NCI-H2196 (cell line): ENCODE measurements at regions not wholly inside any gene's neighbourhood (a gene's known extent, or its start where the extent isn't known, plus 50 kb on each side); places are given as distances from the start of the nearest gene placed in this dataset.

Source experiments
- DNase-seq: peaks from one replicate; lab custom pipeline; 2025; ENCODE audit not compliant: unreplicated experiment; lab: John Stamatoyannopoulos, UW

- DNase-seq = no peak
Observed at GRCh38 chr3:117234331-117234730, 524.8 kb downstream of the TUSC7 start.

- no peak for DNase-seq
Observed at GRCh38 chr3:117235304-117235703, 525.7 kb downstream of the TUSC7 start.

GRCh38 chr3:117238806-117239205 is 529.2 kb downstream of the TUSC7 start:
- peak; percentile 77 for DNase-seq

DNA sequence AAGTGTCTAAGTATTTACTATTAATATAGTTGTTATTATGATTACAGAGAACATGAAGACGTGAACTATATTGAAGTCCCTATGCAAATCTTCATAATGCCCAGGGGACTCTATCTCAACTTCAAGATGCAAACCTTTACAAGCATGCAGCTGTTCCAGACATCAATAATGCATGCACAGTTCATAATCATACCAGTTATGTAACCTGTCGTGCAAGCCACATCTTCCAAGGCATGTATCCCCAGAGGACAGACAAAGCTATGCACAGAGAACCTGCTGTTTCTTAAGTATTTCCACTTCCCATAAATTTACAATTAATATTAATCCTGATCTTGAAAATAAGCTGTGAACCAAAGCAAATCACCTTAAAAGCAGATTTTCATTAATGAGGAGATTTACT is 534.1 kb downstream of the TUSC7 start:
- no peak for DNase-seq

DNA sequence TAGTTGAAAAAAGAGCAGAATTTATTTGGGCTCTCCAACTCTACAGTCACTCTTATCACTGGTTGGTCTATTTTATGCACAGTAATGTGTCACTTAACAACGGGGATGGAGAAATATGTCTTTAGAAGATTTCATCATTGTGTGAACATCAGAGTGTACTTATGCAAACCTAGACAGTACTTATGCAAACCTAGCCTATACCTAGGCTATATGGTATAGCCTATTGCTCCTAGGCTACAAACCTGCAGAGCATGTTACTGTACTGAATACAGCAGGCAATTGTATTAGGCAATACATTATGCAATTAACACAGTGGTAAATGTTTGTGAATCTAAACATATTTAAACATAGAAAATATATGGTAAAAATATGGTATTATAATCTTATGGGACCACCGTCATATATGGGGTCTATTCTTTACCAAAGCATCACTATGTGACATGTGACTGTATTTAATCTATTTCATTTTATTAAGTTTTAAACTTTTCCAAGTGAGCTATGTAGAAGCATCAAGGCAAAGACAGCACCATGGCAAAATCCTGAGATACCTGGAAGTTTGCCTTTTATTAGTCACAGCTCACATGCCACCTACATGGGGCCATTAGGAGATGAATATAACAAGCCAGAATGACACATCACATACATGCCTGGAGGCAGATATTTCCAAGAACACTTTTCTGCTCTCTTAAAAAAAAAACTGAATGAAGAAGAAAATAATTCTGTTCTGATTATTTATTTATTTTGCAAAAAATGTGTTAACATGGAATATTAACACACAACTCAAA is 537.4 kb downstream of the TUSC7 start:
- DNase-seq = no peak

GRCh38 chr3:117248153-117248552 is 538.6 kb downstream of the TUSC7 start:
- DNase-seq = no peak

- no peak for DNase-seq
Observed at GRCh38 chr3:117252208-117252607, 542.6 kb downstream of the TUSC7 start.

GRCh38 chr3:117252651-117253050 is 543.1 kb downstream of the TUSC7 start:
- no peak for DNase-seq

GRCh38 chr3:117253636-117254035 is 544.1 kb downstream of the TUSC7 start:
- DNase-seq = no peak

DNA sequence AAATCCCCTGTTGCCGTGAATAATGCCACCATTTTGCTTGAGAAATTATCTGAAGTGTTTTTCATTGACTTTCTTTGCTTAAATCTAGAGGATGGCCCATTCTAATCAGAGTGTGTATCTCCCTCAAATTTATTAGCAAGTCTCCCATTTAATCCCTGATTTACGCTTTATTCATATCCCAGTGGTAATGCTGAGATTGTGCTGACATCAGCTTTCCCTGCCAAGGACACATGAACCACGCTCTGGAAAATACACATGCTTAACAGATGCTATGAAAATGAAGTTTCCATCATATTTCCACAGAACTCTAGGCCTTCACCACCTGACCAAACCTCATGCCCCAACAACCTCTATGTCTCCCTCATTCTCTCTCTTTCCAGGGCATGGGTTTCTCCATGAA is 545.4 kb downstream of the TUSC7 start:
- DNase-seq = no peak

DNA sequence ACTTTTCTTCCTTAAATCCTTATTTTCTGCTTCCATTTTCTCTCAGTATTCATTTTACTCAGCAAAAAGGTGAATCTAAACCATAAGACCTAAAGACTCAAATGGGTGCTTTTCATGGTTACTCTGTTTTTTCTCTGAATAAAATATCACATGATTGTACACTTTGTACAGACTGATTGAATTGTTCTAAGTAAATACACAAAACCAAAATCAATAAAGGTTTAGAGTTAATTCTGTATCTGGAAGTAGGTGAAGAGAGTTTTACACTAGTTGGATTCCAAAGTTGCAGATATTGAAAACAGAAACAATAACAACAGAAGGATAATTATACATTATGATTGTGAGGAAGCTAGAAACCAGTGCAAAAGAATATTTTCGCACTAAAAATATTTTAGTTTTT is 546.2 kb downstream of the TUSC7 start:
- DNase-seq = no peak

DNA sequence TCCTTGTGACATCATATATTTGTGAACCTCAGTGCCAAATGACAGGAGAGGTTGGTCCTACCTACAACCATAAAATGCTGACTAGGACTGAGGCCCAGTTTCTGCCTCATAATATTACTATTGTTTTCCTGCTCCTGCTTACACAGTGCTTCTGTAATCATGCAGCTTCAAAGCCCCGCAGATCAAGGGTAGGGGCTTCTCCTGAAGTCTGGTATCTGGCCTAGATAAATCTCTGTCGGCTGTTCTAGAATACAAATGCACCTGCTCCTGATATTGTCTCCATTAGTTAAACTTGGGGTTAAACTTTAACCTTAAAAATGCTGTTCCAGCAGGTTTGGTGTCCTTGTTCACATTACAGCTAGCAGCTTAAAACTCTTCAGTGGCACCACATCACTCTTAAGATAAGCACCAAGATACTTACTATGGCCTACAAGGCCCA is 552.4 kb downstream of the TUSC7 start:
- DNase-seq = peak; percentile 19

DNA sequence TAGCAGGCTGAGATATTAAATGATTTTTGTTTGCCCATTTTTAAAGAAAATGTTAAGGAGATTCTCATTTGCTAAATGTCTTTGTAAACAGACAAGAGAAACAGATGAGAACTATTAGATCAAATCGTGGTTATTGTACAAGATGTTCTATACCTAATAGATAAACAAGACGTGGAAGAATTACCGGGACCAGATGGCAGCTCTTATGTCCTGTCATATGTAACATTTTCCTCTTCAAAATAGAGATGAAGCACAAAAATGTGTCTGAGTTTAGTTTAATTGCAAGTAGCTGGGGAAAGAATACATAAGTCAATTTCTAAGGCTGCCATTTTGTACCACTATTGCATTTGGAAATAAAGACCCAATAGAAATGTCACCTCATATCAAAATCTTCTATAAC is 553.7 kb downstream of the TUSC7 start:
- DNase-seq = no peak

- no peak for DNase-seq
Observed at GRCh38 chr3:117263745-117264144, 554.2 kb downstream of the TUSC7 start.

DNA sequence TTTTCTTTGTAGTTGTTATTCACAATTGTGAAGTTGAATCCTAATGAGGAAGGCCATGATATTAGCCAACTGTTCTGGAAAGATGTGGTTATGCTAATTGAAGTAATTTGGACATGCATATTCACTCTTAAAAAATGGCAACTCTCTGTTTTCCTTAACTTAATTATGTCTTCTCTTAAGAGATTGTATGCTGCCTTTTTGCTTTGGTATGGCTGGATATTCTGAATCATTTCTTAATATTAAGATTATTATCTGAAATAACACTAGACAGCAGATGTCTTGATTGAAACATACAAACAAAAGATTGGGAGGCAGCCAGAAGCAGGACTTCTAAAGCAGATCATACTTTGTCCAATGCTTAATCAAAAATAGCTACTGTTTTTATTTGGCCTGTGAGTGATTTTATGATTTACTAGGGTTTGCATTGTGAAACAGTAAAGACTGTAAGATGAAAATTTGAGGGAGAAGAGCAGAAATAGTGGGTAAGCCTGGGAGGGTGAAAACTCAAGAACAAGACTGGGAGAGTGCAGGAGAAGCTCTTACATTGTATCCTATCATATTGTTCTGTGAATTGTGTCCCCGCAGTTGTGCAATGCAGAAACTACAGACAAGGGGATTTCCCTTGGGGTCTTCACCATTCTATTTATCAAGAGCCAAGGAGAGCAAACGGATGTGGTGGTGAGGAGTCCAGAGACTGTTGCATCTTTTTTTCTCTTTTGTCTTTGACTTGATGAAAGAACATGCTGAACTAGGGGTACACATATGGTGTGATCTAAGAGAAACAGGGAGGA is 554.8 kb downstream of the TUSC7 start:
- no peak for DNase-seq

DNA sequence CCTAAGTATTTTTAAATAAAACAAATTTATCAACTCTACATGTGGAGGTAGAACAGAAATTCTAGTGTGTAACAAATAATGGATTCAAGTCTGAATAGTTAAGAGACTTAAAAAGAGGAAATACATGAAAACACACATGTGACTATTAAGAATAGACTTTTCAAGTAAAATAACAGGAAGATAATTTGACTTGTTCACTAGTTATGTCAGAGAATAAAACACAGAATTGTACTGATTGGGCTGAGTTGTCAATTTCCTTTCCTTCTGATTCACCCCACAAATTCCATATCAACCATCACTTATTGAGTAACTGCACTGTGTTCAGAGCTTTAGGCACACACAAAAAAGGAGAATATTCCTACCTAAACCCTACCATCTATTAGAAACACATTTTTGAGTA is 557.2 kb downstream of the TUSC7 start:
- DNase-seq = no peak

DNA sequence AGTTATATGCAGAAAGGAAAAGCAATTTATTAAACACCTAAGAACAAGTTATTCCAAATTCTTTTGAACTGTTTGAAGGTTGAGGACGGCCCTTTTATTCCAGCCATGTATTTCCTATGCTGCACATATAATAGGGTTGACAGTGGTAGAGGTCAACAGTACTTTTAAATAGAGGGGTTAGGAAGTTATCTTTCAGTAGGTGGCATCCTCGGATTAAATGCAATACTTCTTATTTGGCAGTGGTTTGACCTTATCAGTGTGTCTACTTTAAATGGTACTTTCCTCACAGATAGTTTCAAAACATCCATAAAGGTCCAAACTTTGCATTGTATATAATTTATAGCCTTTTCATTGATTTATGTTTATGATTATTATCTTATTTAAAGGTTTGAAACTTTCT is 558.7 kb downstream of the TUSC7 start:
- no peak for DNase-seq

- DNase-seq = no peak
Observed at GRCh38 chr3:117272274-117272673, 562.7 kb downstream of the TUSC7 start.

DNA sequence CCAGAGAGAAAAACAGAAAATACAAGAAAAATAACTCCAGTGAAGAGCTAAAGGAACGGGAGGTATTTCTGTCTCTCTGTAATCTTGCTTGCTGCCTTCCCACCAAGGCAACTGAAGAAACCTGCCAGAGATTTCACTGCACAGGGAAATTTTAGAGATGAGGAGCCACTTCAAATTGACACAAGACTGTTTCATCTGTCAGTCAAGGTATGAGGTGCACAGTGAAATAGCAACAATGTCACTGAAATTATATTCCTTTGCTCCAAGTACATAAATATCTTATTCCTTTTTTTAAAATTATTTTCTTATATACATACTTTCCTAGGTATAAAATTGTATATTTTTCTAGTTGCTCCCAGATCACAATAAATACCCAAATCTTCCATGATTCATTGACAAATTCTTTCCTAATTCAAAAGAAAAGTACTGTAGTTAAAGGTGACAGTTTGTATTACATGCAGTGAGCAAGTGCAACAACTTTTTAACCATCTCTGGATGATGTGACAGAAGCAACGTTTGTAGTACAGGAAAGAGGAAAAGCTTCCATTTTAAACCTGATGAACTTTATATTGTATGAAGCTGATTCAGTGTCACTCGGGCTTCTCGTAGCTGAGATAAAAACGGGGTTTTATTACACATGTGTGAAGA is 563.4 kb downstream of the TUSC7 start:
- DNase-seq = no peak

- DNase-seq = no peak
Observed at GRCh38 chr3:117277816-117278215, 568.2 kb downstream of the TUSC7 start.

DNA sequence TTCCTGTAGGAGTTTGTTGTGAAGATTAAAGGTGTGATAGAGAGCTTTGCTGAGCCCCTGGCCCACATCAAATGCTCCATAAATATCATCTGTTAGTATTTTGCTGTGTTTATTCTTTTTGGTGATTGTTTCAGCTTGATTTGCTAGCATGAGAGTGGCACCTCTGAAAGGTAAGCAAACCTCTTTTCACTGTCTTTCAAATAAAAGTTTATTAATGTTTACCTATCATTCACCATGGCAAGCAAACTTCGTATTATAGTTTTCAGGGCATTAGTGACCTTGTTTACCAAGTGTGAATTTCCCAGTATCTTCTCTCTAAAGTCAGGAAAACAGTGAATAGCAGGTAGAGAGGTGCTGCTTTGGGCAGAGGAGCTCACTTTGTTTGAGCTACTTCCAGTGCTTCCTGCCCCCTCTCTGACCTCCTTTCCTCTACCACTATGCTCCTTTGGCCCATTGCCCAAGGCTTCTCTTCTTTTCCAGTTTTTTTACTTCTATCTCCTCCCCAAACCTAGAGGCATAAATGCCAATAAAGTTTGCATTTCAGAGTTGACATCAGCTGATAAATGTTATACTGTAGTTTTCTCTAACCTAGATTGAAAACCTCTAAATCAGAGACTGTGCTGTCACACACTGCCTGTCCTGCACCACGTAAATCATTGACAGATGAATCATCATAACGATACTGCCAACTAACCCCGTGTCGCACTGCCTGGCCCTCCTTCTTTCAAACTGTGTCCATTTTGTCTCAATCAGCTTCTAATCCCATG is 569.0 kb downstream of the TUSC7 start:
- DNase-seq = peak; percentile 58
